A549 (cell line): ENCODE measurements at regions not wholly inside any gene's neighbourhood (a gene's known extent, or its start where the extent isn't known, plus 50 kb on each side); places are given as distances from the start of the nearest gene placed in this dataset.
"Not testable (repeated sequence)": the region's sequence is repeated elsewhere in the genome, so short reads cannot be mapped to it uniquely, and the experiment has no call there.

Experiments
- ATAC-seq, 2 experiments: fragments of 200-7000 bp in 1 of 2; fragments of >200 bp in 1 of 2; cut with Nextera tagmentation in 1 of 2; cut with Tn5 transposase in 1 of 2; 3 replicates each; pipeline versions ENCODE4 v1.8.0 to v1.9.1; 2018 to 2020; ENCODE audit warnings: mild to moderate bottlenecking in 1 of 2, moderate library complexity in 1 of 2
- CTCF ChIA-PET: fragments of 300-600 bp; sonication (Branson Sonifier 250); formaldehyde crosslinking; extraction: SDS; loops from one replicate; lab custom pipeline; 2021; ENCODE audit warnings: antibody characterized with exemption, inconsistent platforms; lab: Yijun Ruan, JAX
- POLR2A ChIA-PET: fragments of 350-600 bp; formaldehyde crosslinking; extraction: SDS; loops from one replicate; lab custom pipeline; 2021; ENCODE audit warnings: antibody characterized with exemption, inconsistent platforms; lab: Yijun Ruan, JAX
- DNase-seq, 2 experiments: peaks; one replicate each; pipeline versions ENCODE4 v3.0.0 to v3.0.0-alpha.2; 2011 to 2016; ENCODE audit warnings: low read depth in 1 of 2, low spot score in 1 of 2
- FAIRE-seq: peaks from 2 replicates; lab custom pipeline; 2011; peaks lifted over from hg19 to GRCh38; lab: Jason Lieb, UNC
- H3K27ac ChIP-seq, 2 experiments: fragments of >200 bp; sonication (Bioruptor Twin); formaldehyde crosslinking; 3 replicates each; pipeline ENCODE4 v1.5.1; 2016 to 2017
- H3K4me1 ChIP-seq: fragments of >200 bp; sonication (Bioruptor Twin); formaldehyde crosslinking; 3 replicates; pipeline ENCODE4 v1.6.1; 2016
- H3K4me2 ChIP-seq: fragments of >200 bp; sonication (Bioruptor Twin); formaldehyde crosslinking; 3 replicates; pipeline ENCODE4 v1.6.1; 2016
- H3K4me3 ChIP-seq: fragments of >200 bp; sonication (Bioruptor Twin); formaldehyde crosslinking; 3 replicates; pipeline ENCODE4 v1.5.1; 2016
- H3K9me3 ChIP-seq: fragments of >200 bp; sonication (Bioruptor Twin); formaldehyde crosslinking; 3 replicates; pipeline ENCODE4 v1.6.1; 2016
- BHLHE40 ChIP-seq: IDR thresholded peaks from 2 replicates; pipeline ENCODE4 v1.6.1; 2012; ENCODE audit warnings: low read depth, low read length, inconsistent platforms
- CHD2 ChIP-seq: fragments of 150-350 bp; IDR thresholded peaks from 2 replicates; pipeline ENCODE4 v1.6.1; 2014; ENCODE audit warnings: low read length; ENCODE audit not compliant: partially characterized antibody
- FOSB ChIP-seq: fragments of 250-450 bp; sonication (Bioruptor Pico); IDR thresholded peaks from 2 replicates; pipeline ENCODE4 v1.5.0; 2020; ENCODE audit warnings: mild to moderate bottlenecking, moderate library complexity
- HDAC2 ChIP-seq: fragments of 200-600 bp; sonication (generic); IDR thresholded peaks from 2 replicates; pipeline ENCODE4 v1.6.1; 2016
- HEYL ChIP-seq: fragments of 250-450 bp; sonication (Bioruptor Pico); IDR thresholded peaks from 2 replicates; pipeline ENCODE4 v1.8.0; 2021; ENCODE audit warnings: mild to moderate bottlenecking, moderate library complexity
- JUNB ChIP-seq: fragments of >200 bp; sonication (Bioruptor Twin); formaldehyde crosslinking; IDR thresholded peaks from 2 replicates; pipeline ENCODE4 v1.6.1; 2016
- MYC ChIP-seq: IDR thresholded peaks from 2 replicates; pipeline ENCODE4 v1.6.1; 2012; ENCODE audit warnings: mild to moderate bottlenecking, inconsistent platforms, low read length, improper control_type of control experiment, borderline replicate concordance
- NPAS2 ChIP-seq: fragments of 250-450 bp; sonication (Bioruptor Pico); IDR thresholded peaks from 2 replicates; pipeline ENCODE4 v1.8.0; 2022; ENCODE audit warnings: mild to moderate bottlenecking, moderate library complexity, borderline replicate concordance
- RFX5 ChIP-seq: fragments of 450-650 bp; IDR thresholded peaks from 2 replicates; pipeline ENCODE4 v1.7.1; 2014; ENCODE audit warnings: antibody characterized with exemption, mild to moderate bottlenecking, moderate library complexity
- RNF2 ChIP-seq: fragments of 200-600 bp; sonication (generic); IDR thresholded peaks from 2 replicates; pipeline ENCODE4 v1.6.1; 2016; ENCODE audit warnings: low read depth, mild to moderate bottlenecking, antibody characterized with exemption, moderate library complexity, borderline replicate concordance
- SREBF2 ChIP-seq: fragments of 450-650 bp; IDR thresholded peaks from 2 replicates; pipeline ENCODE4 v1.6.1; 2014; ENCODE audit warnings: mild to moderate bottlenecking, moderate library complexity
- ZNF302 ChIP-seq: fragments of 250-450 bp; sonication (Bioruptor Pico); IDR thresholded peaks from 2 replicates; pipeline ENCODE4 v1.9.0; 2021; ENCODE audit warnings: inconsistent platforms, mild to moderate bottlenecking, moderate library complexity
- WGBS: methylation state at CpG from one replicate; pipeline ENCODE4 v1.1.6; 2017; ENCODE audit errors: missing lambda C conversion rate; 5-methylcytosine and 5-hydroxymethylcytosine counted together
- TF ChIP-seq, protein P1 (sequence below): IDR thresholded peaks from 2 replicates; pipeline ENCODE4 v1.6.1; 2012; ENCODE audit warnings: low read depth, borderline replicate concordance
- TF ChIP-seq, protein P2 (sequence below): fragments of 200-600 bp; sonication (generic); IDR thresholded peaks from 2 replicates; pipeline ENCODE4 v1.6.1; 2016; ENCODE audit warnings: antibody characterized with exemption, mild to moderate bottlenecking, moderate library complexity
- TF ChIP-seq, protein P3 (sequence below): fragments of 450-650 bp; IDR thresholded peaks from 2 replicates; pipeline ENCODE4 v1.6.1; 2014; ENCODE audit warnings: antibody characterized with exemption
- TF ChIP-seq, protein P4 (sequence below): fragments of 250-450 bp; sonication (Bioruptor Pico); IDR thresholded peaks from 2 replicates; pipeline ENCODE4 v1.5.0; 2021; ENCODE audit warnings: mild to moderate bottlenecking, moderate library complexity, borderline replicate concordance

DNA sequence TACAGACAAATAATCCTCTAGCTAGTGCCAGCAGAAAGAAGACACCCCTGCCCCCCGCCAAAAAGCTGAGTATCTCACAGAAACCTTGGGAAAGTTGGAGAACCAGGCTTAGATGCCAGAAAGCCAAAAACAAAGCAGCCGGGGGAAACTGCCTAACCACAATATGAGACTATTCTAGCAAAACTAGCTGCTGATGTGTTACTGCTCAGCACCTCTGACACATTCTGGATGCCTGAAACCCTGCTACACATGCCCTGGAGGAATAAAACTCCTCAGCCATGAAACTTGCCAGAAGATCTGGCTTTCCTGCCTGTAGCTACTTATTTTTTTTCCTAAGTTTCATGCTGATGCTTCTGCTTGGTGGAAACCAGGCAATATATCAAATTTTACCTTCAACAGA, 122.7 kb upstream of the GCFC2 start:
- H3K4me3 ChIP-seq, result no peak overlapping the region
- TF ChIP-seq, protein P1, sequence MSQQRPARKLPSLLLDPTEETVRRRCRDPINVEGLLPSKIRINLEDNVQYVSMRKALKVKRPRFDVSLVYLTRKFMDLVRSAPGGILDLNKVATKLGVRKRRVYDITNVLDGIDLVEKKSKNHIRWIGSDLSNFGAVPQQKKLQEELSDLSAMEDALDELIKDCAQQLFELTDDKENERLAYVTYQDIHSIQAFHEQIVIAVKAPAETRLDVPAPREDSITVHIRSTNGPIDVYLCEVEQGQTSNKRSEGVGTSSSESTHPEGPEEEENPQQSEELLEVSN, result no peak
- TF ChIP-seq RFX5, result no peak
- no peak for TF ChIP-seq BHLHE40
- no peak for TF ChIP-seq HDAC2
- no peak for TF ChIP-seq SREBF2
- TF ChIP-seq, protein P2, sequence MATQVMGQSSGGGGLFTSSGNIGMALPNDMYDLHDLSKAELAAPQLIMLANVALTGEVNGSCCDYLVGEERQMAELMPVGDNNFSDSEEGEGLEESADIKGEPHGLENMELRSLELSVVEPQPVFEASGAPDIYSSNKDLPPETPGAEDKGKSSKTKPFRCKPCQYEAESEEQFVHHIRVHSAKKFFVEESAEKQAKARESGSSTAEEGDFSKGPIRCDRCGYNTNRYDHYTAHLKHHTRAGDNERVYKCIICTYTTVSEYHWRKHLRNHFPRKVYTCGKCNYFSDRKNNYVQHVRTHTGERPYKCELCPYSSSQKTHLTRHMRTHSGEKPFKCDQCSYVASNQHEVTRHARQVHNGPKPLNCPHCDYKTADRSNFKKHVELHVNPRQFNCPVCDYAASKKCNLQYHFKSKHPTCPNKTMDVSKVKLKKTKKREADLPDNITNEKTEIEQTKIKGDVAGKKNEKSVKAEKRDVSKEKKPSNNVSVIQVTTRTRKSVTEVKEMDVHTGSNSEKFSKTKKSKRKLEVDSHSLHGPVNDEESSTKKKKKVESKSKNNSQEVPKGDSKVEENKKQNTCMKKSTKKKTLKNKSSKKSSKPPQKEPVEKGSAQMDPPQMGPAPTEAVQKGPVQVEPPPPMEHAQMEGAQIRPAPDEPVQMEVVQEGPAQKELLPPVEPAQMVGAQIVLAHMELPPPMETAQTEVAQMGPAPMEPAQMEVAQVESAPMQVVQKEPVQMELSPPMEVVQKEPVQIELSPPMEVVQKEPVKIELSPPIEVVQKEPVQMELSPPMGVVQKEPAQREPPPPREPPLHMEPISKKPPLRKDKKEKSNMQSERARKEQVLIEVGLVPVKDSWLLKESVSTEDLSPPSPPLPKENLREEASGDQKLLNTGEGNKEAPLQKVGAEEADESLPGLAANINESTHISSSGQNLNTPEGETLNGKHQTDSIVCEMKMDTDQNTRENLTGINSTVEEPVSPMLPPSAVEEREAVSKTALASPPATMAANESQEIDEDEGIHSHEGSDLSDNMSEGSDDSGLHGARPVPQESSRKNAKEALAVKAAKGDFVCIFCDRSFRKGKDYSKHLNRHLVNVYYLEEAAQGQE, result no peak
- TF ChIP-seq JUNB, result no peak
- no peak for TF ChIP-seq RNF2
- H3K4me2 ChIP-seq, result no peak overlapping the region
- no peak for FAIRE-seq
- no peaks in the 10 kb centered on the region for H3K4me1 ChIP-seq
- ChIA-PET CTCF (no interaction called here), POLR2A (no interaction called here)
- no peak overlapping the region for H3K27ac ChIP-seq
- WGBS, result 34% methylated on average over 2 of the region's 2 CpGs
- H3K9me3 ChIP-seq, result no peaks in the 10 kb centered on the region
- no peak for DNase-seq
- no peak for ATAC-seq

DNA sequence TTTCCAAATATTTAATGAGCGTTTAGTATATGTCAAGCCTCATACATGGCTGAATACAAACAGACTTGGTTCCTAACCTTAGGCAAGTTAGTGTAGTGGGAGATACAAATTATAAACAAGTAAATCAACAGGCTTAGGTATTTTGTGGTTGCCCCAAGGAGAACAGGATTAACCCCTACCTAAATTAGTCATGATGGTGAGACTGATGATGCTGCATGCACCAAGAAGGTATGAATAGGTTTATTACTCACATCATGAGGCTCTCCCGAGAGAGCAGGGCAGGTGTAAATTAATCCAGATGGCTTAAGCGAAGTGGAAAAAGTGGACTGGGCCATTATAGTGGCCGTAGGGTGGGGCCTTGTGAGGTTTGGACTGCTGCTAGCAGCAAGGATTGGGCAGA, 118.1 kb upstream of the GCFC2 start:
- H3K27ac ChIP-seq, result no peak overlapping the region
- H3K4me2 ChIP-seq, result no peak overlapping the region
- FAIRE-seq, result no peak
- ATAC-seq, result no peak
- no peaks in the 10 kb centered on the region for H3K9me3 ChIP-seq
- ChIA-PET CTCF (no interaction called here), POLR2A (no interaction called here)
- no peak for DNase-seq
- no peak for TF ChIP-seq HEYL
- TF ChIP-seq CHD2, result no peak
- no peak for TF ChIP-seq HDAC2
- TF ChIP-seq RFX5, result no peak
- TF ChIP-seq ZNF302 (CRISPR knock-in tag), result no peak
- no peaks in the 10 kb centered on the region for H3K4me1 ChIP-seq
- WGBS, result 25% methylated on average over 4 of the region's 4 CpGs
- H3K4me3 ChIP-seq, result no peak overlapping the region

DNA sequence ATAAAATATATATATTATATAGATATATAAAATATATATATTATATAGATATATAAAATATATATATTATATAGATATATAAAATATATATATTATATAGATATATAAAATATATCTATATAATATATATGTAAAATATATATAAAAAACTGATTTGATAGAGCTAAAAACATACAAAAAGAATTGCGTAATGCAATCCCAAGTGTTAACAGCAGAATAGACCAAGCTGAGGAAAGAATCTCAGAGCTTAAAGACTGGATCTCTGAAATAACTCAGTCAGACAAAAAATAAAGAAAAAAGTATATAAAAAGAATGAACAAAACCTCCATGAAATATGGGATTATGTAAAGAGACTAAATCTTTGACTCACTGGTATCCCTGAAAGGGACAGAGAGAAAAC, 112.8 kb upstream of the GCFC2 start:
- WGBS, result 64% methylated on average over 1 of the region's 1 CpG
- H3K27ac ChIP-seq, FAIRE-seq, H3K9me3 ChIP-seq, H3K4me3 ChIP-seq, H3K4me1 ChIP-seq, CTCF ChIA-PET, POLR2A ChIA-PET, ATAC-seq, DNase-seq, H3K4me2 ChIP-seq: not testable (repeated sequence)

DNA sequence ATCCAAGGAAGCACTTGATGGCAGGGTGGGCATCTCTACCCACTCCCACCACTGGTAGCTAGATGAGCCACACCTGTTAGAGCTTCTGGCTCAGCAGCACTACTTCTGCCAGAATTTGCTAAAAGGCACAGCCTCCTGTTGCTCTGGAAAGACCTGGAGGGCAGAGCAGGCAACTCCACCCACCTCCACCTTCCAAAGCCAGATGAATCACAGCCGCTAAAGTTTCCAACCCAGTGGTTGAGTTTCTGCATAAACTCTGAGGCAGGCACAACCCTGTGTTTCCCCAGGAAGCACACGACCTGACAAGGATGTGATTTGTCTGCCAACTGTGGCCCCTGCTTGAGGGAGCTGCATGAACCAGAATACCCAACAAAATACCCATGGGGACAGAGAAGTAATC, 111.6 kb upstream of the GCFC2 start:
- CTCF ChIA-PET, result interaction anchor here (0.6 kb wide), 1 partner anchor 119 kb away, joined by 3 read pairs; no protein-coding TSS in a partner anchor
- no peak for DNase-seq
- 0% methylated on average over 2 of the region's 2 CpGs for WGBS
- no peak overlapping the region for H3K4me2 ChIP-seq
- no peaks in the 10 kb centered on the region for H3K9me3 ChIP-seq
- no peak for TF ChIP-seq MYC
- no peak for TF ChIP-seq NPAS2 (CRISPR knock-in tag)
- no peak for TF ChIP-seq CHD2
- no peak for TF ChIP-seq FOSB
- TF ChIP-seq, protein P3, sequence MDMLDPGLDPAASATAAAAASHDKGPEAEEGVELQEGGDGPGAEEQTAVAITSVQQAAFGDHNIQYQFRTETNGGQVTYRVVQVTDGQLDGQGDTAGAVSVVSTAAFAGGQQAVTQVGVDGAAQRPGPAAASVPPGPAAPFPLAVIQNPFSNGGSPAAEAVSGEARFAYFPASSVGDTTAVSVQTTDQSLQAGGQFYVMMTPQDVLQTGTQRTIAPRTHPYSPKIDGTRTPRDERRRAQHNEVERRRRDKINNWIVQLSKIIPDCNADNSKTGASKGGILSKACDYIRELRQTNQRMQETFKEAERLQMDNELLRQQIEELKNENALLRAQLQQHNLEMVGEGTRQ, result no peak
- TF ChIP-seq, protein P4, sequence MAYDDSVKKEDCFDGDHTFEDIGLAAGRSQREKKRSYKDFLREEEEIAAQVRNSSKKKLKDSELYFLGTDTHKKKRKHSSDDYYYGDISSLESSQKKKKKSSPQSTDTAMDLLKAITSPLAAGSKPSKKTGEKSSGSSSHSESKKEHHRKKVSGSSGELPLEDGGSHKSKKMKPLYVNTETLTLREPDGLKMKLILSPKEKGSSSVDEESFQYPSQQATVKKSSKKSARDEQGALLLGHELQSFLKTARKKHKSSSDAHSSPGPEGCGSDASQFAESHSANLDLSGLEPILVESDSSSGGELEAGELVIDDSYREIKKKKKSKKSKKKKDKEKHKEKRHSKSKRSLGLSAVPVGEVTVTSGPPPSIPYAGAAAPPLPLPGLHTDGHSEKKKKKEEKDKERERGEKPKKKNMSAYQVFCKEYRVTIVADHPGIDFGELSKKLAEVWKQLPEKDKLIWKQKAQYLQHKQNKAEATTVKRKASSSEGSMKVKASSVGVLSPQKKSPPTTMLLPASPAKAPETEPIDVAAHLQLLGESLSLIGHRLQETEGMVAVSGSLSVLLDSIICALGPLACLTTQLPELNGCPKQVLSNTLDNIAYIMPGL (CRISPR knock-in tag), result no peak
- TF ChIP-seq, protein P1, result no peak
- TF ChIP-seq, all 56 proteins: peak for 0
- Histone ChIP-seq H3K4me1 (no peaks in the 10 kb centered on the region), H3K27ac (no peak overlapping the region), H3K4me3 (no peak overlapping the region)
- ATAC-seq, result no peak
- FAIRE-seq, result no peak
- POLR2A ChIA-PET, result no interaction called here
